Gastrocnemius medialis (tissue), 4 donors: ENCODE measurements at regions not wholly inside any gene's neighbourhood (a gene's known extent, or its start where the extent isn't known, plus 50 kb on each side); places are given as distances from the start of the nearest gene placed in this dataset.
"Not testable (repeated sequence)": the region's sequence is repeated elsewhere in the genome, so short reads cannot be mapped to it uniquely, and the experiment has no call there.

Source experiments
- ATAC-seq, 2 donors: fragments of 150-250 bp; one replicate each; pipeline ENCODE4 v1.9.1; 2016
- DNase-seq, 2 donors: peaks; one replicate each; pipeline ENCODE4 v3.0.0-alpha.2; 2019
- H3K27ac ChIP-seq, 4 donors: fragments of 200-600 bp; sonication (generic); 1 replicate in 1 of 4; 2 replicates in 3 of 4; pipeline ENCODE4 v1.5.1; 2016 to 2018; ENCODE audit warnings: mild to moderate bottlenecking in 2 of 4, moderate library complexity in 1 of 4
- H3K27me3 ChIP-seq, 3 donors: fragments of 200-600 bp; sonication (generic) in 2 of 3; 1 replicate in 1 of 3; 2 replicates in 2 of 3; pipeline versions ENCODE4 v1.5.1 to v1.6.0; 2016 to 2019; ENCODE audit warnings: mild to moderate bottlenecking in 1 of 3, moderate library complexity in 1 of 3
- H3K36me3 ChIP-seq, 2 donors: fragments of 200-600 bp; sonication (generic) in 1 of 2; one replicate each; pipeline ENCODE4 v1.5.1; 2017 to 2018
- H3K4me1 ChIP-seq, 2 donors: fragments of 200-600 bp; sonication (generic) in 1 of 2; one replicate each; pipeline ENCODE4 v1.5.1; 2016 to 2017; ENCODE audit warnings: mild to moderate bottlenecking in 2 of 2
- H3K4me3 ChIP-seq, 4 donors: fragments of 200-600 bp; sonication (generic) in 3 of 4; 1 replicate in 1 of 4; 2 replicates in 3 of 4; pipeline ENCODE4 v1.5.1; 2016 to 2019; ENCODE audit warnings: mild to moderate bottlenecking in 2 of 4
- H3K9me3 ChIP-seq, 3 donors: fragments of 200-600 bp; sonication (generic) in 2 of 3; 1 replicate in 1 of 3; 2 replicates in 2 of 3; pipeline ENCODE4 v1.5.1; 2016 to 2019
- in situ Hi-C, 4 donors: fragments of 200-750 bp; cut with MboI; loops; one replicate each; pipeline versions ENCODE4 v1.15.0 to v1.8.0; 2017; ENCODE audit warnings: low sequenced_read_pairs in 4 of 4
- intact Hi-C: fragments of 100-400 bp; cut with DNase I; formaldehyde crosslinking; loops from one replicate; pipeline ENCODE4 v1.15.1; 2023; ENCODE audit warnings: low total_unique reads

DNA sequence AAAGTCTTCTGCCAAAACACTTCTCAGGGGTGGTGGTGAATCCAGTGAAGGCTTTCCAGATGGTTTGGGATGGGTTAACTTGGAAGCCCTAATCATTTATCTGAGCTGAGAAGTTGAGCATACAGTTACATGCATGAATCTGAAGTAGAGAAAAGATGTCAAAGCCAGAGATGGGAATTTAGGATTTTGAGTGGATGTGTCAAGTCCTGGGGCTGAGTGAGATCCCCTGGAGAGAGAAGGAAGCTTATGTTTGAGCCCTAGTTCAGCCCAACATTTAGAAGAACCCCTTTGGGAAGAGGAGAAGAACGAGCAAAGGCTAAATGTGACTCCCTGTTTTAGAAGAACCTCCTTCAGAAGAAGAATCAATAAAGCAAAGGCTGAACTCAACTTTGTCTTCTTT, 129.1 kb upstream of the TPTE start:
- ATAC-seq, in situ Hi-C loops, H3K27ac ChIP-seq, DNase-seq, intact Hi-C loops, H3K4me3 ChIP-seq, H3K4me1 ChIP-seq, H3K36me3 ChIP-seq, H3K9me3 ChIP-seq, H3K27me3 ChIP-seq: not testable (repeated sequence)

DNA sequence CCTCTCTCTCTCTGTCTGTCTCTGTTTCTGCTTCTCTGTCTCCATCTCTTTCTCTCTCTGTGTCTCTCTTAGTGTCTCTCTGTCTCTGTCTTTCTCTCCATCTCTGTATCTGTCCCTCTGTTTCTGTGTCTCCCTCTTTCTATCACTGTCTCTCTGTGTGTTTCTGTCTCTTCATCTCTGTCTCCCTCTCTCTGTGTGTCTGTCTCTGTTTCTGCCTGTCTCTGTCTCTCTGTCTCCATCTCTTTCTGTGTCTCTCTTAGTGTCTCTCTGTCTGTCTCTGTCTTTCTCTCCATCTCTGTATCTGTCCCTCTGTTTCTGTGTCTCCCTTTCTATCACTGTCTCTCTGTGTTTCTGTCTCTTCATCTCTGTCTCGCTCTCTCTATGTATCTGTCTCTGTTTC, 125.4 kb upstream of the TPTE start:
- in situ Hi-C loops, H3K4me1 ChIP-seq, H3K9me3 ChIP-seq, H3K36me3 ChIP-seq, ATAC-seq, H3K27ac ChIP-seq, H3K27me3 ChIP-seq, DNase-seq, H3K4me3 ChIP-seq, intact Hi-C loops: not testable (repeated sequence)

DNA sequence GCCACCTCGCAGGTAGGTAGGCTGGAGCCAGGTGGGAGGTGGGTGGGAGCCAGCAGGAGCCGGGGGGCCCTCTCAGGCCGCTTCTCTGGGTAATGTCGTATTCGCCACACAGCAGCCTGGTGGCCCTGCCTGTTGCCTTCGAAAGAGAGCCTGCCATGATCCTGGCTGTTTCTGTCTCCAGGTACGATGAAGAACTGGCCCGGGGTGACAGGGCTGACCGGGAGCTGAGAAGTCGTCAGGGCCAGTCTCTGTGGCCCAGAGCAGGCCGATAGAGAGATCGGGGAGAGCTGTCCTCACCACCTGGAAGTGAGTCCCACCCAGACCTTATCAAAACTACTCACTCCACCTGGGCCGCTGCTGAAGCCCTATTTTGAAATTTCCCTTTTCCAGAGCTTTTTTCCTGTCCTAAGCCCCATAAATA, 123.9 kb upstream of the TPTE start:
- H3K27ac ChIP-seq, intact Hi-C loops, H3K27me3 ChIP-seq, H3K4me1 ChIP-seq, ATAC-seq, DNase-seq, H3K9me3 ChIP-seq, H3K4me3 ChIP-seq, in situ Hi-C loops, H3K36me3 ChIP-seq: not testable (repeated sequence)

DNA sequence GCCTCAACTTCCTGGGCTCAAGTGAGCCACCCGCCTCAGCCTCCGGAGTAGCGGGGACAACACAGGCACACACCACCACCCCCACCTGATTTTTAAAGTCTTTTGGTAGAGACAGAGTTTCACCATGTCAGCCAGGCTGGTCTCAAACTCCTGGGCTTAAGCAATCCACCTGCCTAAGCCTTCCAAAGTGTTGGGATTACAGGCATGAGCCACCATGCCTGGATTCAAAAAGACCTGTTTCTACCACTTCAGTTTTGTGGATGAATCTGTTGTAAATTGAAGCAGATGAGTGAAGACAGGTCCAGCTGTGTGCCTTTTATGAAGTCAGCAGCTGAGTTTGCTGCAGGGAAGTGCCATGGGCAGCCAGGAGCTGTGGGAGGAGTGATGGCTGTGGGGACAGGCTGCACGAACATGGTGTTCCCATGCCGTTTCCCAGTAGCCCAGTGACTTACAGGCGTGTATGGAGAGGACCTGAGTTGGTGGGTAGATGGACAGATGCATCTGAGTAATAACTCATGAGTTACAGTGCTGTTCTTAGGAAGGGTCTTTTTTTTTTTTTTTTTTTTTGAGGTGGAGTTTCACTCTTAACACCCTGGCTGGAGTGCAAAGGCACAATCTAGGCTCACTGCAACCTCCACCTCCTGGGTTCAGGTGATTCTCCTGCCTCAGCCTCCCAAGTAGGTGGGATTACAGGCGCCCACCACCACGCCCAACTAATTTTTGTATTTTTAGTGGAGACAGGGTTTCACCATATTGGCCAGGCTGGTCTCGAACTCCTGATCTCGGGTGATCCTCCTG, 122.5 kb upstream of the TPTE start:
- H3K9me3 ChIP-seq, H3K4me3 ChIP-seq, H3K36me3 ChIP-seq, intact Hi-C loops, H3K4me1 ChIP-seq, H3K27me3 ChIP-seq, ATAC-seq, H3K27ac ChIP-seq, DNase-seq, in situ Hi-C loops: not testable (repeated sequence)

DNA sequence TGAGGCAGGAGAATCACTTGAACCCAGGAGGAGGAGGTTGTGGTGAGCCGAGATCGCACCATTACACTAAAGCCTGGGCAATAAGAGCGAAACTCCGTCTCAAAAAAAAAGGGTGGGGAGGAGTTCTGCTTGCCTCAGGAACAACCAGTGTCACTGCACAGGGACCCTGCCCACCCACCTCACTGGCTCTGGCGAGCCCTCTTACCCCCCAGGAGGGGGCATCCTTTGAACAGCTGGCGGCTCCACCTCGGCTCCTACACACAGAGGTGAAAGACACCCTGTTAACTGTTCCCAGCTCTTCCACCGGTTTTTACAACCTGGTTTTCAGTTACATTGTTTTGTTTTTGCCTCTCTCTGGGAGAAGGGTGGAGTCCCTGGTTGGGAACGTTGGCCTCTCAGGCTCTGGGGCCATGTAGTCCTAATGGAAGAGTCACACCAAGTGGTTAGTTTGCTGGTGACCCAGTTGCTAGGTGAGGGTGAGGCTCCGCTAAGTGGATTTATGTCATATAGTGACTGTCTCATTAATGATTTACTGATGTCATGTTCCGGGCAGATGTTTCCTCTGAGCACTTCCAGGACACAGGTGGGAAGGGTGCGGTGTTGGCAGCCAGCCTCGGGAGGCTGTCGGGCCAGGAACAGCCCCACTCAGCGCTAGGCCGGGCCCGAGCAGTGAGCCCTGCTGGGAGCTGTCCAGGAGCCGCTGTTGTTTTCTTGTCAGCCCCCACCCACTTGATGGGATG, 120.6 kb upstream of the TPTE start:
- DNase-seq, H3K4me3 ChIP-seq, H3K27me3 ChIP-seq, H3K36me3 ChIP-seq, ATAC-seq, H3K4me1 ChIP-seq, H3K27ac ChIP-seq, H3K9me3 ChIP-seq, in situ Hi-C loops, intact Hi-C loops: not testable (repeated sequence)

DNA sequence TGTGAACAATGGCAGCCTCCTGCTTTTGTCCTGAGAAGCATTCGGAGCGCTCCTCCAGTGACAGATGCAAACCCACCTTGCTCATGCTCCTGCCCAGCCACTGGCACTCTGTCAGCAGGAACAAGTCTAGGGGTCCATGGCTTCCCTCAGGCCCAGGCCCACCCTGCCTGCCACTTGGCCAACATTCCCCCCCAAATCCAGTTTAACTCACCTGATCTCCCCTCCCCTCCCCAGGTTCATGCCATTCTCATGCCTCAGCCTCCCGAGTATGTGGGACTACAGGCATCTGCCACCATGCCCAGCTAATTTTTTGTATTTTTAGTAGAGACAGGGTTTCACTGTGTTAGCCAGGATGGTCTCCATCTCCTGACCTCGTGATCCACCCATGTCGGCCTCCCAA, 118.9 kb upstream of the TPTE start:
- H3K27me3 ChIP-seq, H3K36me3 ChIP-seq, H3K27ac ChIP-seq, H3K4me1 ChIP-seq, intact Hi-C loops, ATAC-seq, in situ Hi-C loops, DNase-seq, H3K9me3 ChIP-seq, H3K4me3 ChIP-seq: not testable (repeated sequence)

DNA sequence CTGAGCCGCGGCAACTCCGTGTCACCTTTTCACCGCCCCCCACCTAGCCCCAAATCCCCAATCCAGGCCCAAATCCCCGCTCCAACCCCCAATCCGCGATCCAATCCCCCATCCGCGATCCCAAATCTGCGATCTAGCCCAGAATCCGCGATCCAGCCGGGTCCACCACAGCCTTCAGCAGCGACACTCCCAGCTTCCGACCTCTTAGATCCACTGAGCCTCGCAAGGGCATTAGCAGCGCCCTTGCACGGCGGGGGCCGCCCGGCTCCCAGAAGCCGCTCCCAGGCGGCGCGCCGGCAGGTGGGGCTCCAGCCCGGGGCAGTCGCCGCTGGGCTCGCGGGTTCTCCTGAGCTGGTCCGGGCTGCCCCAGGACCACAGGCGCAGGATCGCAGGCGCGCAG, 116.1 kb upstream of the TPTE start:
- H3K4me3 ChIP-seq, DNase-seq, ATAC-seq, H3K4me1 ChIP-seq, H3K27me3 ChIP-seq, H3K27ac ChIP-seq, intact Hi-C loops, H3K9me3 ChIP-seq, H3K36me3 ChIP-seq, in situ Hi-C loops: not testable (repeated sequence)

DNA sequence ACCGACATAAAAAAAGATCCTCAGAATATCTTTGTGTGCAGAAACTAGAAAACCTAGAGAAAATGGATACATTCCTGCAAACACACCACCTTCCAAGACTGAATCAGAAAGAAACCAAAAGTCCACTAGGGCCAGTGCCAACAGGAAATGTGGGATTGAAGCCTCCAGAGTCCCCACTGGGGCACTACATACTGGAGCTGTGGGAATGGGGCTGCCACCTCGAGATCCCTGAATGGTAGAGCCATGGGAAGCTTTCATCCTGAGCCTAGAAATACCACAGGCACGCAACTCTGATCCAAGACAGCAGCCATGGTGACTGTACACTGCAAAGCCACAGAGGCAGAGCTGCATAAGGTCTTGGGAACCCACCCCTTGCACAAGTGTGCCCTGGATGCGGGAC, 111.6 kb upstream of the TPTE start:
- H3K9me3 ChIP-seq, H3K27ac ChIP-seq, H3K36me3 ChIP-seq, in situ Hi-C loops, ATAC-seq, H3K27me3 ChIP-seq, H3K4me1 ChIP-seq, DNase-seq, intact Hi-C loops, H3K4me3 ChIP-seq: not testable (repeated sequence)

DNA sequence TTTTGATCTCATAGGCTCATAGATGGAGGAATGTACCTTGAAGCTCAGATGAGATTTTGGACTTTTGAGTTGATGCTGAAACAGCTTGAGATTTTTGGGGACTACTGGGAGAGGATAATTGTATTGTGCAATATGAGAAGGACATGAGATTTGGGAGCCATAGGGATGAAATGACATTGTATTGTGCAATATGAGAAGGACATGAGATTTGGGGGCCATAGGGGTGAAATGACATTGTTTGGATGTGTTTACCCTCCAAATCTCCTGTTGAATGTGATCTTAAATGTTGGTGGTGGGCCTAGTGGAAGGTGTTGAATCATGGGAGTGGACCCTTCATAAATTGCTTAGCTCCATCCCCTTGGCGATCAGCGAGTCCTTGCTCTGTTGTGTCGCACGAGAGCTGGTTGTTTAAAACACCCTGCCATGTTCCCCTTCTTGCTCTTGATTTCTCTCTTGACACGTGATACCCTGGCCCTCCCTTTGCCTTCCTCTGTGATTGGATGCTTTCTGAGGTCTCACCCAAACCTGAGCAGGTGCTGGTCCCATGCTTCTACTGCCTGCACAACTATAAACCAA, 110.9 kb upstream of the TPTE start:
- ATAC-seq, H3K27me3 ChIP-seq, H3K9me3 ChIP-seq, H3K36me3 ChIP-seq, in situ Hi-C loops, intact Hi-C loops, H3K27ac ChIP-seq, H3K4me3 ChIP-seq, H3K4me1 ChIP-seq, DNase-seq: not testable (repeated sequence)

DNA sequence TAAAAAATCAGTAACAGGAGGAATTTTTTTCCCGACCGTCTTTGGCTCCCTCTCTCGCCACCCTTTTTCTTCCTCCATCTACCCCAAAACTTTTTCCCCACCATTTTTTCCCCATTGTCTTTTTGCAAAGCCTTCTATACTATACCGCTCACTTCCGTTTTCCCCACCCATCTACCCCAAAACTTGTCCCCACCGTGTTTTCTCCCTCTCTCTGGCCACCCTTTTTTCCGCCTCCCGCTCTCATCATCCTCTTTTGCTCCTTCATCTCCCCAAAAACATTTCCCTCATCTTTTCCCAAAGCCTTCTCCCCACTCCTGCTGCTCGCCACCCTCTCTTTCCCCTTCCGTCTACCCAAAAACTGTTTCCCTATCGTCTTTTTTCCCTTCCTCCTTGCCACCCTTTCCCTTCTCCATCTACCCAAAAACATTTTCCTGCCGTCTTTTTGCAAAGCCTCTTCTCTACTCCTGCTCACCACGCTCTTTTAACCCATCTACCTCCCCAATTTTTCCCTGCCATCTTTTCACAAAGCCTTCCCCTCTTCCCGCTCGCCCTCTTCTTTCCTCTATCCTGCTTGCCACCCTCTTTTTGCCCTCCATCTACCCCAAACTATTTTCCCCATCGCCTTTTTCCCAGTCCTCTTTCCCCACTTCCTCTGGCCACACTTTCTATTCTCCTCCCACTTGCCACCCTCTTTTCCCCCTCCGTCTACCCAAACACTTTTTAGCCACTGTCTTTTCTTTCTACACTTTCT, 109.4 kb upstream of the TPTE start:
- H3K27me3 ChIP-seq, H3K9me3 ChIP-seq, in situ Hi-C loops, H3K4me3 ChIP-seq, DNase-seq, ATAC-seq, H3K4me1 ChIP-seq, intact Hi-C loops, H3K27ac ChIP-seq, H3K36me3 ChIP-seq: not testable (repeated sequence)

DNA sequence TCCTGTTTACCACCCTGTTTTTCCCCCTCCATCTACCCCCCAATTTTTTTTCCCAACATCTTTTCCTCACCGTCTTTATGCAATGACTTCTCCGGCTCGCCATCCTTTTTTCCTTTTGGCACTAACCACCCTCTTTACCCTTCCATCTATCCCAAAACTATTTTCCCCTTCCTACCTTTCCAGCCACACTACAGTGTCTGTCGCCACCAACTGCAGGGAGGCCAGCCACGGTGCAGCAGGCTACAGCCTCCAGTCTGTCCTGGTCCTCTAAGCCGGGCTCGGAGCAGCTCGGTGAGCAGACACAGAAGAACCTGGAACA, 108.5 kb upstream of the TPTE start:
- H3K27ac ChIP-seq, H3K9me3 ChIP-seq, H3K4me3 ChIP-seq, in situ Hi-C loops, H3K4me1 ChIP-seq, DNase-seq, H3K36me3 ChIP-seq, ATAC-seq, H3K27me3 ChIP-seq, intact Hi-C loops: not testable (repeated sequence)
